CD4-positive, CD25-positive, alpha-beta regulatory T cell (primary cell): ENCODE measurements at regions not wholly inside any gene's neighbourhood (a gene's known extent, or its start where the extent isn't known, plus 50 kb on each side); places are given as distances from the start of the nearest gene placed in this dataset.

Source experiments
- ATAC-seq, 2 donors: fragments of 150-1000 bp; cut with Tn5 transposase; one replicate each; pipeline ENCODE4 v1.10.0; 2021; ENCODE audit warnings: low read depth in 2 of 2, moderate number of reproducible peaks in 2 of 2, moderate library complexity in 1 of 2
- DNase-seq, 3 donors: peaks; one replicate each; pipeline versions ENCODE4 v3.0.0 to v3.0.0-alpha.2; 2012 to 2022; ENCODE audit warnings: mixed read lengths in 1 of 3
- H3K27ac ChIP-seq: one replicate; pipeline ENCODE4 v1.7.0; 2013; ENCODE audit warnings: mild to moderate bottlenecking, low read length; ENCODE audit not compliant: insufficient read depth, poor library complexity, severe bottlenecking
- H3K27me3 ChIP-seq: one replicate; pipeline ENCODE4 v1.7.0; 2013; ENCODE audit warnings: low read length; ENCODE audit not compliant: control insufficient read depth, insufficient read depth
- H3K36me3 ChIP-seq: one replicate; pipeline ENCODE4 v1.7.0; 2013; ENCODE audit warnings: mild to moderate bottlenecking, low read length, moderate library complexity; ENCODE audit not compliant: control insufficient read depth, insufficient read depth
- H3K4me1 ChIP-seq: 2 replicates; pipeline ENCODE4 v1.7.0; 2013; ENCODE audit warnings: mild to moderate bottlenecking, low read length; ENCODE audit not compliant: insufficient read depth, control insufficient read depth, poor library complexity, severe bottlenecking
- H3K4me3 ChIP-seq: one replicate; pipeline ENCODE4 v1.7.0; 2013; ENCODE audit warnings: low read depth, mild to moderate bottlenecking, low read length, moderate library complexity
- H3K9me3 ChIP-seq, 2 experiments: 1 replicate in 1 of 2; 2 replicates in 1 of 2; pipeline ENCODE4 v1.7.0; 2013; ENCODE audit warnings: low read length in 2 of 2, mild to moderate bottlenecking in 1 of 2, moderate library complexity in 1 of 2; ENCODE audit not compliant: control insufficient read depth in 2 of 2
- H3K27ac Mint-ChIP-seq, 3 donors: one replicate each; pipeline ENCODE4 v1.8.0; 2020 to 2022; ENCODE audit warnings: mild to moderate bottlenecking in 3 of 3, mixed read lengths in 3 of 3, moderate library complexity in 2 of 3
- H3K27me3 Mint-ChIP-seq: one replicate; pipeline ENCODE4 v1.8.0; 2022; ENCODE audit warnings: mild to moderate bottlenecking, mixed read lengths
- H3K36me3 Mint-ChIP-seq: one replicate; pipeline ENCODE4 v1.8.0; 2020; ENCODE audit warnings: mixed read lengths
- H3K4me1 Mint-ChIP-seq, 4 donors: one replicate each; pipeline ENCODE4 v1.8.0; 2020 to 2022; ENCODE audit warnings: mixed read lengths in 4 of 4, mild to moderate bottlenecking in 1 of 4
- H3K4me3 Mint-ChIP-seq, 4 donors: one replicate each; pipeline ENCODE4 v1.8.0; 2020 to 2022; ENCODE audit warnings: mild to moderate bottlenecking in 4 of 4, mixed read lengths in 4 of 4, moderate library complexity in 3 of 4
- H3K9me3 Mint-ChIP-seq, 7 donors: one replicate each; pipeline ENCODE4 v1.8.0; 2020 to 2022; ENCODE audit warnings: mixed read lengths in 7 of 7, mild to moderate bottlenecking in 3 of 7, moderate library complexity in 2 of 7

GRCh38 chr5:54671111-54671531 is 153.6 kb downstream of the SNX18 start:
- H3K4me3 Mint-ChIP-seq = no peak overlapping the region
- peaks cover 0 to 13% (median 5%) of the 10 kb centered on the region in 7 donors for H3K9me3 Mint-ChIP-seq
- H3K4me1 ChIP-seq = peaks cover 15% of the 10 kb centered on the region
- ATAC-seq = no peak
- H3K36me3 ChIP-seq = no peaks in the 10 kb centered on the region
- peaks cover 8% of the 10 kb centered on the region for H3K27me3 Mint-ChIP-seq
- no peak overlapping the region for H3K27ac ChIP-seq
- no peak overlapping the region for H3K27ac Mint-ChIP-seq
- H3K9me3 ChIP-seq = no peaks in the 10 kb centered on the region
- H3K36me3 Mint-ChIP-seq = peaks cover 9% of the 10 kb centered on the region
- H3K27me3 ChIP-seq = no peaks in the 10 kb centered on the region
- no peak for DNase-seq
- H3K4me1 Mint-ChIP-seq = peaks cover 21 to 50% (median 38%) of the 10 kb centered on the region in 4 donors
- H3K4me3 ChIP-seq = no peak overlapping the region

GRCh38 chr5:54670281-54670680 is 152.7 kb downstream of the SNX18 start:
- Histone ChIP-seq H3K4me1 (peaks cover 15% of the 10 kb centered on the region), H3K36me3 (no peaks in the 10 kb centered on the region), H3K9me3 (no peaks in the 10 kb centered on the region), H3K4me3 (no peak overlapping the region), H3K27me3 (no peaks in the 10 kb centered on the region), H3K27ac (no peak overlapping the region)
- Mint-ChIP-seq H3K27ac (peak overlapping the region in 1 of 3 donors; percentile 4), H3K36me3 (peaks cover 9% of the 10 kb centered on the region), H3K9me3 (peaks cover 0 to 13% (median 5%) of the 10 kb centered on the region in 7 donors), H3K27me3 (peaks cover 8% of the 10 kb centered on the region), H3K4me3 (peak overlapping the region in 1 of 4 donors; percentile 26), H3K4me1 (peaks cover 21 to 47% (median 38%) of the 10 kb centered on the region in 4 donors)
- ATAC-seq = no peak
- DNase-seq = no peak

- Histone ChIP-seq H3K27me3 (no peaks in the 10 kb centered on the region), H3K9me3 (no peaks in the 10 kb centered on the region), H3K4me3 (no peak overlapping the region), H3K27ac (no peak overlapping the region), H3K4me1 (peaks cover 15% of the 10 kb centered on the region), H3K36me3 (no peaks in the 10 kb centered on the region)
- DNase-seq = peak in 1 of 3 donors; percentile 21
- H3K9me3 Mint-ChIP-seq = peaks cover 0 to 13% (median 4%) of the 10 kb centered on the region in 7 donors
- peaks cover 21 to 45% (median 37%) of the 10 kb centered on the region in 4 donors for H3K4me1 Mint-ChIP-seq
- ATAC-seq = no peak
- H3K27me3 Mint-ChIP-seq = peaks cover 4% of the 10 kb centered on the region
- H3K36me3 Mint-ChIP-seq = peaks cover 4% of the 10 kb centered on the region
- H3K27ac Mint-ChIP-seq = peak overlapping the region in 1 of 3 donors; percentile 4
- H3K4me3 Mint-ChIP-seq = peak overlapping the region in 3 of 4 donors; percentile 26 to 47 (median 39)
These were observed 152.3 kb downstream of the SNX18 start for GRCh38 chr5:54669845-54670244.

GRCh38 chr5:54669285-54669684 is 151.7 kb downstream of the SNX18 start:
- DNase-seq = no peak
- peaks cover 0 to 13% (median 4%) of the 10 kb centered on the region in 7 donors for H3K9me3 Mint-ChIP-seq
- Histone ChIP-seq H3K27me3 (no peaks in the 10 kb centered on the region), H3K9me3 (no peaks in the 10 kb centered on the region), H3K27ac (no peak overlapping the region), H3K4me3 (no peak overlapping the region), H3K4me1 (peaks cover 14% of the 10 kb centered on the region), H3K36me3 (no peaks in the 10 kb centered on the region)
- peak overlapping the region in 1 of 3 donors; percentile 4 for H3K27ac Mint-ChIP-seq
- no peak for ATAC-seq
- H3K27me3 Mint-ChIP-seq = no peaks in the 10 kb centered on the region
- peaks cover 4% of the 10 kb centered on the region for H3K36me3 Mint-ChIP-seq
- H3K4me3 Mint-ChIP-seq = no peak overlapping the region
- H3K4me1 Mint-ChIP-seq = peaks cover 19 to 42% (median 31%) of the 10 kb centered on the region in 4 donors

- Histone ChIP-seq H3K36me3 (no peaks in the 10 kb centered on the region), H3K27me3 (no peaks in the 10 kb centered on the region), H3K4me3 (no peak overlapping the region), H3K9me3 (no peaks in the 10 kb centered on the region), H3K27ac (no peak overlapping the region), H3K4me1 (peaks cover 2% of the 10 kb centered on the region)
- DNase-seq (no peak), ATAC-seq (no peak)
- Mint-ChIP-seq H3K4me1 (peaks cover 12 to 30% (median 20%) of the 10 kb centered on the region in 4 donors), H3K36me3 (peaks cover 4% of the 10 kb centered on the region), H3K9me3 (peaks cover 0 to 12% (median 4%) of the 10 kb centered on the region in 7 donors), H3K27me3 (no peaks in the 10 kb centered on the region), H3K4me3 (no peak overlapping the region), H3K27ac (no peak overlapping the region)
These were observed 150.5 kb downstream of the SNX18 start for GRCh38 chr5:54668096-54668495.

GRCh38 chr5:54667136-54667535 is 149.6 kb downstream of the SNX18 start:
- Mint-ChIP-seq H3K27me3 (no peaks in the 10 kb centered on the region), H3K27ac (no peak overlapping the region), H3K9me3 (peaks cover 0 to 10% (median under 1%) of the 10 kb centered on the region in 7 donors), H3K4me3 (no peak overlapping the region), H3K36me3 (peaks cover 2% of the 10 kb centered on the region), H3K4me1 (peaks cover 12 to 22% (median 14%) of the 10 kb centered on the region in 4 donors)
- Histone ChIP-seq H3K4me1 (no peaks in the 10 kb centered on the region), H3K27ac (no peak overlapping the region), H3K27me3 (no peaks in the 10 kb centered on the region), H3K36me3 (no peaks in the 10 kb centered on the region), H3K9me3 (no peaks in the 10 kb centered on the region), H3K4me3 (no peak overlapping the region)
- ATAC-seq = no peak
- DNase-seq = no peak

GRCh38 chr5:54663866-54664265 is 146.3 kb downstream of the SNX18 start:
- no peak overlapping the region for H3K4me3 Mint-ChIP-seq
- no peaks in the 10 kb centered on the region for H3K36me3 Mint-ChIP-seq
- peaks cover 0 to 9% (median 0%) of the 10 kb centered on the region in 7 donors for H3K9me3 Mint-ChIP-seq
- ATAC-seq = no peak
- no peaks in the 10 kb centered on the region for H3K27me3 Mint-ChIP-seq
- Histone ChIP-seq H3K4me1 (no peaks in the 10 kb centered on the region), H3K36me3 (no peaks in the 10 kb centered on the region), H3K27ac (no peak overlapping the region), H3K9me3 (no peaks in the 10 kb centered on the region), H3K4me3 (no peak overlapping the region), H3K27me3 (no peaks in the 10 kb centered on the region)
- no peak overlapping the region for H3K27ac Mint-ChIP-seq
- DNase-seq = no peak
- no peaks in the 10 kb centered on the region for H3K4me1 Mint-ChIP-seq

- Histone ChIP-seq H3K27me3 (no peaks in the 10 kb centered on the region), H3K9me3 (no peaks in the 10 kb centered on the region), H3K4me1 (no peaks in the 10 kb centered on the region), H3K36me3 (no peaks in the 10 kb centered on the region), H3K27ac (no peak overlapping the region), H3K4me3 (no peak overlapping the region)
- Mint-ChIP-seq H3K4me3 (no peak overlapping the region), H3K36me3 (no peaks in the 10 kb centered on the region), H3K4me1 (no peaks in the 10 kb centered on the region), H3K9me3 (no peaks in the 10 kb centered on the region), H3K27me3 (no peaks in the 10 kb centered on the region), H3K27ac (no peak overlapping the region)
- DNase-seq (no peak), ATAC-seq (no peak)
These were observed 143.6 kb downstream of the SNX18 start for GRCh38 chr5:54661111-54661510.
